ENCODE measurements at regions not wholly inside any gene's neighbourhood (a gene's known extent, or its start where the extent isn't known, plus 50 kb on each side); places are given as distances from the start of the nearest gene placed in this dataset.

DNA sequence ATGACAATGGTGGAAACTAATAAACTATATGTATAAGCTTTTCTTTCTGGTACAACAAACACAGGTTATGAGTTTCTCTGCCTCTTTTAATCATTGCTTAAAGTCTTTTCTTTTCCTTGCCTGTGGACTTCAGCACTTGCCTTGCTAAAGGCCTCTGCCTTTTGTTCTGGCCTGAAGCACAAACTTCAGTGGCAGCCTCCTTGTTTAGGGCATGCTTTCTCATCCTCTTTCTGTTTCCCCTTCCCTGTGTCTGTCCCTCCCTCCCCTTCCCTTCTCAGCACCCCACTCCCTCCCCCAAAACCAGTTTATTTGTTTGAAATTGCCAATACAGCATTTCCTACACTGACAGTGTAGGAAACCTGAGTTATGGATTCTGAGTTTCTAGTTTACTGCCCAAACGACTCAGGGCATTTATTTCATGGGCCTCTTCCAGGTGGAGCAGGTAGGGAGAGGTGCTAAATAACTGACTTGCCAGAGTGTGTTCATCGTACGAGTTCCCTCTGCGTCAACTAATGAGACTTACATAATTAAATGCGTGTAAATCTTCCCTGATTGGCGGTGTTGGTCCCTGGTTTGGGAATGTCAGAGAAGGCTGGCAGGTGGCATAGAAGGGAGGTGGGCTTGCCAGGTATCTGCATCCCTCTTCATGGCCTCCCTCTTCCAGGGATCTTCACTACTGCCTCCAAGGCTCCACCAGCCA is 311.0 kb downstream of the FBXW7 start:
- Histone ChIP-seq H3K4me3 (ENCODE audit: low read length in 2 of 2) (no peak overlapping the region), H3K27ac (ENCODE audit: low read depth in 1 of 2, low read length in 1 of 2) (no peak overlapping the region), H3K4me1 (ENCODE audit: control insufficient read depth in 2 of 2, insufficient read depth in 2 of 2, low read length in 2 of 2) (peaks cover 0 to 18% of the 10 kb centered on the region in 2 donors), H3K36me3 (ENCODE audit: control insufficient read depth in 2 of 2, insufficient read depth in 2 of 2, low read length in 1 of 2) (no peaks in the 10 kb centered on the region), H3K9me3 (ENCODE audit: control insufficient read depth in 2 of 2, insufficient read depth in 1 of 2, low read length in 1 of 2) (peaks cover 0 to 4% of the 10 kb centered on the region in 2 donors), H3K27me3 (ENCODE audit: control insufficient read depth in 2 of 2, insufficient read depth in 1 of 2, low read length in 1 of 2) (no peaks in the 10 kb centered on the region)
- WGBS, result 97% methylated on average over 6 of the region's 6 CpGs
- DNase-seq (ENCODE audit: low read depth in 6 of 9, low spot score in 9 of 9), result no peak

- H3K4me1 ChIP-seq (ENCODE audit: control insufficient read depth in 2 of 2, insufficient read depth in 2 of 2, low read length in 2 of 2), result peaks cover 0 to 17% of the 10 kb centered on the region in 2 donors
- H3K9me3 ChIP-seq (ENCODE audit: control insufficient read depth in 2 of 2, insufficient read depth in 1 of 2, low read length in 1 of 2), result peaks cover 0 to 4% of the 10 kb centered on the region in 2 donors
- no peaks in the 10 kb centered on the region for H3K36me3 ChIP-seq (ENCODE audit: control insufficient read depth in 2 of 2, insufficient read depth in 2 of 2, low read length in 1 of 2)
- no peak overlapping the region for H3K4me3 ChIP-seq (ENCODE audit: low read length in 2 of 2)
- 98% methylated on average over 8 of the region's 8 CpGs for WGBS
- no peak for DNase-seq (ENCODE audit: low read depth in 6 of 9, low spot score in 9 of 9)
- no peaks in the 10 kb centered on the region for H3K27me3 ChIP-seq (ENCODE audit: control insufficient read depth in 2 of 2, insufficient read depth in 1 of 2, low read length in 1 of 2)
- no peak overlapping the region for H3K27ac ChIP-seq (ENCODE audit: low read depth in 1 of 2, low read length in 1 of 2)
Observed at GRCh38 chr4:152224223-152224622, 311.7 kb downstream of the FBXW7 start.

- no peaks in the 10 kb centered on the region for H3K36me3 ChIP-seq (ENCODE audit: control insufficient read depth in 2 of 2, insufficient read depth in 2 of 2, low read length in 1 of 2)
- no peak overlapping the region for H3K27ac ChIP-seq (ENCODE audit: low read depth in 1 of 2, low read length in 1 of 2)
- DNase-seq (ENCODE audit: low read depth in 6 of 9, low spot score in 9 of 9), result no peak
- no peak overlapping the region for H3K4me3 ChIP-seq (ENCODE audit: low read length in 2 of 2)
- H3K4me1 ChIP-seq (ENCODE audit: control insufficient read depth in 2 of 2, insufficient read depth in 2 of 2, low read length in 2 of 2), result peaks cover 0 to 12% of the 10 kb centered on the region in 2 donors
- H3K27me3 ChIP-seq (ENCODE audit: control insufficient read depth in 2 of 2, insufficient read depth in 1 of 2, low read length in 1 of 2), result no peaks in the 10 kb centered on the region
- peaks cover 0 to 4% of the 10 kb centered on the region in 2 donors for H3K9me3 ChIP-seq (ENCODE audit: control insufficient read depth in 2 of 2, insufficient read depth in 1 of 2, low read length in 1 of 2)
- 97% methylated on average over 4 of the region's 4 CpGs for WGBS
Observed at GRCh38 chr4:152223600-152223999, 312.3 kb downstream of the FBXW7 start.

DNA sequence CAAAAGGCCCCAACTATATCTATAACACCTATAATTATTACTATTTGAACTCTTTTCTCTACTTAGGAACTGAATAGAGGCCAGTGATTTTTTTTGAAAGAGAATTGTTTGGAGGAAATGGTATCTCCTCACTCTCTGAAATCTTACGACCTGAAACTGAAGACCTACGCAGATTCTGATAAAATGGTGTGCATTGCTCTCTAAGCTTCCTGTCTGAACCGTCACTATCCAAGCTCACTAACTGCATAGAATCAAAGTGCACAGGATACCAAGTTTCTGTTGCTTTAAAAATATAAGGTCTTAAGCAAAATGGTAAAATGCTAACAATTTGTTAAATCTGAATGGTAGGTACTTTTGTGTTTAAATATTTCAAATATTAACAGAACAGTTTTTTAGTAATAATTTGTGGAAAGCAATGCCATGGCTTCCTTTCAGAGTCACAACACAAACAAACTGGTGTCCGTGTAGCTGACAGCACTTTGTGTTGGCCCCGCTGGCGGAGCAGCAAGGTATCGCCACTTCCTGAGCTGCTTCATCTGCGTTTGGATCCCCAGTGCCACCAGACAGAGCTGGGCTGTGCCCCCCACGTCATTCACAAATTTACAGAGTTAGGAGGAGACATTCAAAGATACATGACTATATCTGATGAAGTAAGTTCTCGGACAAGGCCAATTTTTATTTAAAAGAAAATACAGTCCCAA is 313.9 kb downstream of the FBXW7 start:
- peaks cover 0 to 4% of the 10 kb centered on the region in 2 donors for H3K9me3 ChIP-seq (ENCODE audit: control insufficient read depth in 2 of 2, insufficient read depth in 1 of 2, low read length in 1 of 2)
- H3K4me1 ChIP-seq (ENCODE audit: control insufficient read depth in 2 of 2, insufficient read depth in 2 of 2, low read length in 2 of 2), result peaks cover 0 to 12% of the 10 kb centered on the region in 2 donors
- peak in 1 of 9 donors; percentile 41 for DNase-seq (ENCODE audit: low read depth in 6 of 9, low spot score in 9 of 9)
- no peaks in the 10 kb centered on the region for H3K27me3 ChIP-seq (ENCODE audit: control insufficient read depth in 2 of 2, insufficient read depth in 1 of 2, low read length in 1 of 2)
- H3K36me3 ChIP-seq (ENCODE audit: control insufficient read depth in 2 of 2, insufficient read depth in 2 of 2, low read length in 1 of 2), result no peaks in the 10 kb centered on the region
- no peak overlapping the region for H3K4me3 ChIP-seq (ENCODE audit: low read length in 2 of 2)
- 96% methylated on average over 10 of the region's 10 CpGs for WGBS
- no peak overlapping the region for H3K27ac ChIP-seq (ENCODE audit: low read depth in 1 of 2, low read length in 1 of 2)

DNA sequence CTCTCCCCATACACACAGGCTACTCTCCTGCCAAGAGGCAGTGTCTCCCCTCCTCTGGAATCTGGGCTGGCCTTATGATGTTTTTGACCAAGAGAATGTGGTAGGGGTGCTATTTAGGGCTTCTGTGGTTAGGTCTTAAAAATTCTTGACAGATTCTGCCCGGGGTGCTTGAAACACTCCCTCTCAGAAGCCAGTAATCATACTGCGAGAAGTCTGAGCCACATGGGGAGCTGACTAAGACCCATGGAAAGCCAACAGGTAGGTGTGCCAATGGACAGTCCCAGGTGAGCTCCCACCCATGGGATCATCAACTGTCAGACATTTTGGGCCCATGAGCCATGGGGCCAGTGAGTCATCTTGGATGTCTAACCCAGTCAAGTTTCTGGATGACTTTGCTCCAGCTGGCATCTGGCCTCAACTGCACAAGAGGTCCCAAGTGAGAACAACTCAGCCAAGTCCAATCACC is 315.7 kb downstream of the FBXW7 start:
- WGBS, result 90% methylated on average over 2 of the region's 2 CpGs
- DNase-seq (ENCODE audit: low read depth in 6 of 9, low spot score in 9 of 9), result no peak
- Histone ChIP-seq H3K27ac (ENCODE audit: low read depth in 1 of 2, low read length in 1 of 2) (no peak overlapping the region), H3K4me3 (ENCODE audit: low read length in 2 of 2) (no peak overlapping the region), H3K27me3 (ENCODE audit: control insufficient read depth in 2 of 2, insufficient read depth in 1 of 2, low read length in 1 of 2) (no peaks in the 10 kb centered on the region), H3K4me1 (ENCODE audit: control insufficient read depth in 2 of 2, insufficient read depth in 2 of 2, low read length in 2 of 2) (peaks cover 0 to 12% of the 10 kb centered on the region in 2 donors), H3K36me3 (ENCODE audit: control insufficient read depth in 2 of 2, insufficient read depth in 2 of 2, low read length in 1 of 2) (no peaks in the 10 kb centered on the region), H3K9me3 (ENCODE audit: control insufficient read depth in 2 of 2, insufficient read depth in 1 of 2, low read length in 1 of 2) (peaks cover 0 to 4% of the 10 kb centered on the region in 2 donors)

GRCh38 chr4:152218576-152218975 is 317.3 kb downstream of the FBXW7 start:
- Histone ChIP-seq H3K36me3 (ENCODE audit: control insufficient read depth in 2 of 2, insufficient read depth in 2 of 2, low read length in 1 of 2) (no peaks in the 10 kb centered on the region), H3K9me3 (ENCODE audit: control insufficient read depth in 2 of 2, insufficient read depth in 1 of 2, low read length in 1 of 2) (no peaks in the 10 kb centered on the region), H3K27me3 (ENCODE audit: control insufficient read depth in 2 of 2, insufficient read depth in 1 of 2, low read length in 1 of 2) (no peaks in the 10 kb centered on the region), H3K4me1 (ENCODE audit: control insufficient read depth in 2 of 2, insufficient read depth in 2 of 2, low read length in 2 of 2) (no peaks in the 10 kb centered on the region), H3K27ac (ENCODE audit: low read depth in 1 of 2, low read length in 1 of 2) (no peak overlapping the region), H3K4me3 (ENCODE audit: low read length in 2 of 2) (no peak overlapping the region)
- WGBS, result 93% methylated on average over 4 of the region's 4 CpGs
- no peak for DNase-seq (ENCODE audit: low read depth in 6 of 9, low spot score in 9 of 9)

GRCh38 chr4:152217896-152218295 is 318.0 kb downstream of the FBXW7 start:
- Histone ChIP-seq H3K9me3 (ENCODE audit: control insufficient read depth in 2 of 2, insufficient read depth in 1 of 2, low read length in 1 of 2) (no peaks in the 10 kb centered on the region), H3K36me3 (ENCODE audit: control insufficient read depth in 2 of 2, insufficient read depth in 2 of 2, low read length in 1 of 2) (no peaks in the 10 kb centered on the region), H3K27me3 (ENCODE audit: control insufficient read depth in 2 of 2, insufficient read depth in 1 of 2, low read length in 1 of 2) (no peaks in the 10 kb centered on the region), H3K4me1 (ENCODE audit: control insufficient read depth in 2 of 2, insufficient read depth in 2 of 2, low read length in 2 of 2) (no peaks in the 10 kb centered on the region), H3K4me3 (ENCODE audit: low read length in 2 of 2) (no peak overlapping the region), H3K27ac (ENCODE audit: low read depth in 1 of 2, low read length in 1 of 2) (no peak overlapping the region)
- no peak for DNase-seq (ENCODE audit: low read depth in 6 of 9, low spot score in 9 of 9)
- WGBS, result 97% methylated on average over 3 of the region's 3 CpGs

DNA sequence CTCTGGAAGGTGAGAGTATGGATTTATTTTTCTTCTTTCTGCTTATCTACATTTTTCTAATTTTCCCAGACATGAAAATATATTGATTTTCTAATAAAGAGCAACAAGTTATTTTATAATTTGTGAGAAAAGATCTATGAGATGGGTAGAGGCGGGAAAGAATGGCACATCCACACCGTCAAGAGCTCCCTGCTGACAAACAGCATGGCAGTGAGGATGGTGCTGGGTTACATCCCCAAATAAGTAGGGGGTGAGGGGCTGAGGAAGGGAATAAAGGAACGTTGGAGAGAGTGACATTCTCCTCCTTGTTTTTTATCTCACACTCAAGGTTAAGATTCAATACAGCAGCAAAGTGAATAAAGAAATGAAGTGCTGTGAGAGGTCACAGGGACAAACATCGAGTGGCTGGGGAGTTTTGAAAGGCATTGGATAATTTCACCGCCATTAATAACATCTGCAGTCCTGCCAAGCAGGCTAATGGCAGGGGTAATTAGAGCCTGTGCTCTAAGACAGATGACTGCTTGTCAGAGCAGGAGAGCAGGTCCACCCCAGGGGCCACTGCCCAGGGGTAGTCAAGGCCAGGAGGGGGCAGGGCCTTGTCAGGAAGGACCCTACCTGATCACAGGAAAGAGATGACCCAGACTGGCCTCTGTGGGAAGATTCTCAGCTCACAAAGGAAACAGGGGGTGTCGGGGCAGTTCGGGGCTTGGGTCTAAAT is 323.8 kb downstream of the FBXW7 start:
- Histone ChIP-seq H3K36me3 (ENCODE audit: control insufficient read depth in 2 of 2, insufficient read depth in 2 of 2, low read length in 1 of 2) (no peaks in the 10 kb centered on the region), H3K9me3 (ENCODE audit: control insufficient read depth in 2 of 2, insufficient read depth in 1 of 2, low read length in 1 of 2) (no peaks in the 10 kb centered on the region), H3K4me3 (ENCODE audit: low read length in 2 of 2) (no peak overlapping the region), H3K27me3 (ENCODE audit: control insufficient read depth in 2 of 2, insufficient read depth in 1 of 2, low read length in 1 of 2) (no peaks in the 10 kb centered on the region), H3K4me1 (ENCODE audit: control insufficient read depth in 2 of 2, insufficient read depth in 2 of 2, low read length in 2 of 2) (no peaks in the 10 kb centered on the region), H3K27ac (ENCODE audit: low read depth in 1 of 2, low read length in 1 of 2) (no peak overlapping the region)
- no peak for DNase-seq (ENCODE audit: low read depth in 6 of 9, low spot score in 9 of 9)
- WGBS, result 79% methylated on average over 7 of the region's 7 CpGs

Measured in thymus (tissue), 11 donors.